WTC11 (cell line): ENCODE measurements at regions not wholly inside any gene's neighbourhood (a gene's known extent, or its start where the extent isn't known, plus 50 kb on each side); places are given as distances from the start of the nearest gene placed in this dataset.

ENCODE experiments used
- ATAC-seq: fragments of 200-7000 bp; cut with Tn5 transposase; 2 replicates; pipeline ENCODE4 v1.10.0; 2021; ENCODE audit warnings: mild to moderate bottlenecking, moderate library complexity
- CTCF ChIA-PET: fragments of 300-600 bp; sonication (Branson Sonifier 250); formaldehyde crosslinking; loops from one replicate; lab custom pipeline; 2021; ENCODE audit warnings: antibody characterized with exemption; lab: Charles Lee
- POLR2A ChIA-PET: fragments of 350-600 bp; sonication (Branson Sonifier 250); formaldehyde crosslinking; loops from one replicate; lab custom pipeline; 2021; ENCODE audit warnings: antibody characterized with exemption; lab: Charles Lee
- DNase-seq: peaks from one replicate; pipeline ENCODE4 v3.0.0; 2021; ENCODE audit warnings: low spot score
- H3K27ac Mint-ChIP-seq: 2 replicates; pipeline ENCODE4 v1.8.0; 2021; ENCODE audit warnings: mixed read lengths
- H3K27me3 Mint-ChIP-seq: 2 replicates; pipeline ENCODE4 v1.8.0; 2021; ENCODE audit warnings: low read depth, mild to moderate bottlenecking, moderate library complexity, mixed read lengths
- H3K36me3 Mint-ChIP-seq: 2 replicates; pipeline ENCODE4 v1.8.0; 2021; ENCODE audit warnings: mixed read lengths
- H3K4me1 Mint-ChIP-seq: 2 replicates; pipeline ENCODE4 v1.8.0; 2022; ENCODE audit warnings: mixed read lengths
- H3K4me3 Mint-ChIP-seq: 2 replicates; pipeline ENCODE4 v1.8.0; 2021; ENCODE audit warnings: mild to moderate bottlenecking, moderate library complexity, mixed read lengths
- H3K9me3 Mint-ChIP-seq: 2 replicates; pipeline ENCODE4 v1.8.0; 2021; ENCODE audit warnings: mixed read lengths
- ELF4 ChIP-seq: sonication (generic); formaldehyde crosslinking; IDR thresholded peaks from 2 replicates; pipeline ENCODE4 v1.8.1; 2022; ENCODE audit warnings: low read depth, mild to moderate bottlenecking, moderate library complexity, missing genetic modification reagents
- FOXK1 ChIP-seq: sonication (generic); formaldehyde crosslinking; IDR thresholded peaks from 2 replicates; pipeline ENCODE4 v1.8.0; 2022; ENCODE audit warnings: mild to moderate bottlenecking, moderate library complexity, missing genetic modification reagents
- GTF2I ChIP-seq: fragments of 250-450 bp; sonication (Bioruptor Pico); conservative IDR thresholded peaks from 2 replicates; pipeline ENCODE4 v1.4.0; 2021; ENCODE audit warnings: mild to moderate bottlenecking
- JUN ChIP-seq: sonication (generic); formaldehyde crosslinking; IDR thresholded peaks from 2 replicates; pipeline ENCODE4 v1.8.0; 2023; ENCODE audit warnings: mild to moderate bottlenecking, missing genetic modification reagents
- MXD4 ChIP-seq: fragments of 250-450 bp; sonication (Bioruptor Pico); IDR thresholded peaks from 2 replicates; pipeline ENCODE4 v1.8.0; 2021; ENCODE audit warnings: mild to moderate bottlenecking, moderate library complexity, borderline replicate concordance
- NFATC4 ChIP-seq: fragments of 250-450 bp; sonication (Bioruptor Pico); IDR thresholded peaks from 2 replicates; pipeline ENCODE4 v1.9.0; 2021; ENCODE audit warnings: mild to moderate bottlenecking
- SP1 ChIP-seq: sonication (generic); formaldehyde crosslinking; conservative IDR thresholded peaks from 2 replicates; pipeline ENCODE4 v1.8.1; 2022; ENCODE audit warnings: missing genetic modification reagents
- TEAD4 ChIP-seq: sonication (generic); formaldehyde crosslinking; IDR thresholded peaks from 2 replicates; pipeline ENCODE4 v1.8.0; 2022; ENCODE audit warnings: mild to moderate bottlenecking, missing genetic modification reagents
- TP53 ChIP-seq: sonication (generic); formaldehyde crosslinking; IDR thresholded peaks from 2 replicates; pipeline ENCODE4 v1.8.1; 2023; ENCODE audit warnings: mild to moderate bottlenecking, missing genetic modification reagents
- ZNF121 ChIP-seq: sonication (generic); formaldehyde crosslinking; IDR thresholded peaks from 2 replicates; pipeline ENCODE4 v1.8.0; 2023; ENCODE audit warnings: missing genetic modification reagents
- ZNF396 ChIP-seq: fragments of 250-450 bp; sonication (Bioruptor Pico); IDR thresholded peaks from 2 replicates; pipeline ENCODE4 v1.8.0; 2021; ENCODE audit warnings: mild to moderate bottlenecking, moderate library complexity, borderline replicate concordance
- ZNF416 ChIP-seq: fragments of 250-450 bp; sonication (Bioruptor Pico); IDR thresholded peaks from 2 replicates; pipeline ENCODE4 v1.9.0; 2021; ENCODE audit warnings: mild to moderate bottlenecking, inconsistent platforms
- ZNF423 ChIP-seq: fragments of 250-450 bp; sonication (Bioruptor Pico); IDR thresholded peaks from 2 replicates; pipeline ENCODE4 v2.1.2; 2022; ENCODE audit warnings: mild to moderate bottlenecking, moderate library complexity
- TF ChIP-seq, protein P1 (sequence below): fragments of 250-450 bp; sonication (Bioruptor Pico); IDR thresholded peaks from 2 replicates; pipeline ENCODE4 v1.9.0; 2021; ENCODE audit warnings: moderate library complexity, mild to moderate bottlenecking, inconsistent platforms, borderline replicate concordance
- TF ChIP-seq, protein P2 (sequence below): fragments of 250-450 bp; sonication (Bioruptor Pico); conservative IDR thresholded peaks from 2 replicates; pipeline ENCODE4 v1.9.0; 2021; ENCODE audit warnings: mild to moderate bottlenecking
- TF ChIP-seq, protein P3 (sequence below): fragments of 250-450 bp; sonication (Bioruptor Pico); IDR thresholded peaks from 2 replicates; pipeline ENCODE4 v2.1.2; 2022; ENCODE audit warnings: mild to moderate bottlenecking, moderate library complexity
- TF ChIP-seq, protein P4 (sequence below): sonication (generic); formaldehyde crosslinking; IDR thresholded peaks from 2 replicates; pipeline ENCODE4 v1.8.1; 2022; ENCODE audit warnings: missing genetic modification reagents, borderline replicate concordance
- TF ChIP-seq, protein P5 (sequence below): sonication (generic); formaldehyde crosslinking; IDR thresholded peaks from 2 replicates; pipeline ENCODE4 v1.8.1; 2023; ENCODE audit warnings: mild to moderate bottlenecking, missing genetic modification reagents, moderate library complexity
- TF ChIP-seq, protein P6 (sequence below): sonication (generic); formaldehyde crosslinking; conservative IDR thresholded peaks from 2 replicates; pipeline ENCODE4 v1.8.1; 2023; ENCODE audit warnings: mild to moderate bottlenecking, low read depth, missing genetic modification reagents, moderate library complexity

DNA sequence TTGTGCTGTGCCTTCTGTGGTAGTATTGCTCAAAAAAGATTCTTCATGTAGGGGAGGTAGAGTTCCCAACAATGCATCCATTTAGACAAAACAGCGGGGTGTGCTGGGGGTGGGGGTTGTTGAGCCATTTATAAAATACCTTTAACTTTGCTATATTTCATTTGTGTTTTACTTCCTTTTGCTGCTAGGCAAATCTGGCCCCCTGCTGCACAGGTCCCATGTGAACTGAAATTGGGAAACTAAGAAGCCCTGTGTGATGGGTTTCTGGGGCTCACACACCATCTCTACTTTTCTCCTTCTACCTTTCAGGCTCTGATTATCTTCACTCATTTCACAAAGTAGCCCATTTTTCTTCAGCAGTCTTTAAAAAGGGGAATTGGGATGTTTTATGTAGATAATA lies 52.7 kb upstream of the ITGA4 start:
- TF ChIP-seq, protein P1, sequence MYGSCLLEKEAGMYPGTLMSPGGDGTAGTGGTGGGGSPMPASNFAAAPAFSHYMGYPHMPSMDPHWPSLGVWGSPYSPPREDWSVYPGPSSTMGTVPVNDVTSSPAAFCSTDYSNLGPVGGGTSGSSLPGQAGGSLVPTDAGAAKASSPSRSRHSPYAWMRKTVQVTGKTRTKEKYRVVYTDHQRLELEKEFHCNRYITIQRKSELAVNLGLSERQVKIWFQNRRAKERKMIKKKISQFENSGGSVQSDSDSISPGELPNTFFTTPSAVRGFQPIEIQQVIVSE (CRISPR knock-in tag), result no peak
- TF ChIP-seq, protein P2, sequence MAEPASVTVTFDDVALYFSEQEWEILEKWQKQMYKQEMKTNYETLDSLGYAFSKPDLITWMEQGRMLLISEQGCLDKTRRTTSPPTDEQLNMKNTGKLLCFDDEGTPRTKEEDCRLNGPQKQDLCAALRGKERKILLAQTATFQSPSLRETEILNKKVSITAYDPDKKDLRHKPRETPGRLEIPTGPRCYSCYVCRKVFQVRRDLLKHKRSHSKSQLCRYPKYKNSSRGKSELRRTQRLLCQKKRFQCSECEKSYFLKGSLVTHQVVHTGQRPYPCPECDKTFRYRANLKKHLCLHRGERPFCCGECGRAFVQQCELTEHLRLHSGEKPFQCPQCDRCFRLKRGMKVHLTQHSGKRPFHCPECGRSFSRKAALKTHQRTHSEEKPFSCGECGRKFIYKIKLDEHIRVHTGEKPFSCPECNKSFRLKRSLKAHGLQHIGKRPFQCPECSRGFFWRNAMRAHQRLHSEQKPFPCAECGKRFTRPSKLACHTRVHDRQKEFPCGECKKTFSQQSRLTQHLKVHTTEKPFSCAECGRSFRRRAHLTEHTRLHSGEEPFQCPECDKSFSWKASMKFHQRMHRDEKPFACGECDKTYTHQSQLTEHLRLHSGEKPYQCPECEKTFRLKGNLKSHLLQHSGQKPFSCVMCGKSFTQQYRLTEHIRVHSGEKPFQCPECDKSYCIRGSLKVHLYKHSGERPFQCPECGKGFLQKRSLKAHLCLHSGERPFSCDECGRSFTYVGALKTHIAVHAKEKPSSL (CRISPR knock-in tag), result no peak
- TF ChIP-seq ZNF423 (CRISPR knock-in tag), result no peak
- TF ChIP-seq, protein P3, sequence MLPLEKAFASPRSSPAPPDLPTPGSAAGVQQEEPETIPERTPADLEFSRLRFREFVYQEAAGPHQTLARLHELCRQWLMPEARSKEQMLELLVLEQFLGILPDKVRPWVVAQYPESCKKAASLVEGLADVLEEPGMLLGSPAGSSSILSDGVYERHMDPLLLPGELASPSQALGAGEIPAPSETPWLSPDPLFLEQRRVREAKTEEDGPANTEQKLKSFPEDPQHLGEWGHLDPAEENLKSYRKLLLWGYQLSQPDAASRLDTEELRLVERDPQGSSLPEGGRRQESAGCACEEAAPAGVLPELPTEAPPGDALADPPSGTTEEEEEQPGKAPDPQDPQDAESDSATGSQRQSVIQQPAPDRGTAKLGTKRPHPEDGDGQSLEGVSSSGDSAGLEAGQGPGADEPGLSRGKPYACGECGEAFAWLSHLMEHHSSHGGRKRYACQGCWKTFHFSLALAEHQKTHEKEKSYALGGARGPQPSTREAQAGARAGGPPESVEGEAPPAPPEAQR (CRISPR knock-in tag), result no peak
- TF ChIP-seq, protein P4, sequence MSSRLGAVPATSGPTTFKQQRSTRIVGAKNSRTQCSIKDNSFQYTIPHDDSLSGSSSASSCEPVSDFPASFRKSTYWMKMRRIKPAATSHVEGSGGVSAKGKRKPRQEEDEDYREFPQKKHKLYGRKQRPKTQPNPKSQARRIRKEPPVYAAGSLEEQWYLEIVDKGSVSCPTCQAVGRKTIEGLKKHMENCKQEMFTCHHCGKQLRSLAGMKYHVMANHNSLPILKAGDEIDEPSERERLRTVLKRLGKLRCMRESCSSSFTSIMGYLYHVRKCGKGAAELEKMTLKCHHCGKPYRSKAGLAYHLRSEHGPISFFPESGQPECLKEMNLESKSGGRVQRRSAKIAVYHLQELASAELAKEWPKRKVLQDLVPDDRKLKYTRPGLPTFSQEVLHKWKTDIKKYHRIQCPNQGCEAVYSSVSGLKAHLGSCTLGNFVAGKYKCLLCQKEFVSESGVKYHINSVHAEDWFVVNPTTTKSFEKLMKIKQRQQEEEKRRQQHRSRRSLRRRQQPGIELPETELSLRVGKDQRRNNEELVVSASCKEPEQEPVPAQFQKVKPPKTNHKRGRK (CRISPR knock-in tag), result no peak
- TF ChIP-seq GTF2I (CRISPR knock-in tag), result no peak
- no peak for TF ChIP-seq ZNF396 (CRISPR knock-in tag)
- no peak for TF ChIP-seq TP53 (CRISPR knock-in tag)
- TF ChIP-seq, protein P5, sequence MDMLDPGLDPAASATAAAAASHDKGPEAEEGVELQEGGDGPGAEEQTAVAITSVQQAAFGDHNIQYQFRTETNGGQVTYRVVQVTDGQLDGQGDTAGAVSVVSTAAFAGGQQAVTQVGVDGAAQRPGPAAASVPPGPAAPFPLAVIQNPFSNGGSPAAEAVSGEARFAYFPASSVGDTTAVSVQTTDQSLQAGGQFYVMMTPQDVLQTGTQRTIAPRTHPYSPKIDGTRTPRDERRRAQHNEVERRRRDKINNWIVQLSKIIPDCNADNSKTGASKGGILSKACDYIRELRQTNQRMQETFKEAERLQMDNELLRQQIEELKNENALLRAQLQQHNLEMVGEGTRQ (CRISPR knock-in tag), result no peak
- TF ChIP-seq ZNF121, result no peak
- TF ChIP-seq SP1, result no peak
- no peak for TF ChIP-seq TEAD4
- no peak for TF ChIP-seq MXD4 (CRISPR knock-in tag)
- TF ChIP-seq, protein P6, sequence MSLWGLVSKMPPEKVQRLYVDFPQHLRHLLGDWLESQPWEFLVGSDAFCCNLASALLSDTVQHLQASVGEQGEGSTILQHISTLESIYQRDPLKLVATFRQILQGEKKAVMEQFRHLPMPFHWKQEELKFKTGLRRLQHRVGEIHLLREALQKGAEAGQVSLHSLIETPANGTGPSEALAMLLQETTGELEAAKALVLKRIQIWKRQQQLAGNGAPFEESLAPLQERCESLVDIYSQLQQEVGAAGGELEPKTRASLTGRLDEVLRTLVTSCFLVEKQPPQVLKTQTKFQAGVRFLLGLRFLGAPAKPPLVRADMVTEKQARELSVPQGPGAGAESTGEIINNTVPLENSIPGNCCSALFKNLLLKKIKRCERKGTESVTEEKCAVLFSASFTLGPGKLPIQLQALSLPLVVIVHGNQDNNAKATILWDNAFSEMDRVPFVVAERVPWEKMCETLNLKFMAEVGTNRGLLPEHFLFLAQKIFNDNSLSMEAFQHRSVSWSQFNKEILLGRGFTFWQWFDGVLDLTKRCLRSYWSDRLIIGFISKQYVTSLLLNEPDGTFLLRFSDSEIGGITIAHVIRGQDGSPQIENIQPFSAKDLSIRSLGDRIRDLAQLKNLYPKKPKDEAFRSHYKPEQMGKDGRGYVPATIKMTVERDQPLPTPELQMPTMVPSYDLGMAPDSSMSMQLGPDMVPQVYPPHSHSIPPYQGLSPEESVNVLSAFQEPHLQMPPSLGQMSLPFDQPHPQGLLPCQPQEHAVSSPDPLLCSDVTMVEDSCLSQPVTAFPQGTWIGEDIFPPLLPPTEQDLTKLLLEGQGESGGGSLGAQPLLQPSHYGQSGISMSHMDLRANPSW (CRISPR knock-in tag), result no peak
- no peak for TF ChIP-seq JUN (CRISPR knock-in tag)
- no peak for TF ChIP-seq NFATC4 (CRISPR knock-in tag)
- TF ChIP-seq ZNF416 (CRISPR knock-in tag), result no peak
- TF ChIP-seq FOXK1 (CRISPR knock-in tag), result no peak
- no peak for TF ChIP-seq ELF4 (CRISPR knock-in tag)
- H3K27ac Mint-ChIP-seq, result no peak overlapping the region

More for the DNA sequence above, 52.7 kb upstream of the ITGA4 start:
- Mint-ChIP-seq H3K9me3 (no peaks in the 10 kb centered on the region), H3K4me1 (peaks cover 13% of the 10 kb centered on the region), H3K36me3 (no peaks in the 10 kb centered on the region), H3K27me3 (no peaks in the 10 kb centered on the region), H3K4me3 (no peak overlapping the region)
- ATAC-seq (no peak), DNase-seq (no peak)
- ChIA-PET CTCF (no interaction called here), POLR2A (no interaction called here)
